A673 (cell line): ENCODE measurements at regions not wholly inside any gene's neighbourhood (a gene's known extent, or its start where the extent isn't known, plus 50 kb on each side); places are given as distances from the start of the nearest gene placed in this dataset.

Source experiments
- BruUV-seq: library from RNA; stranded (reverse); fragments of 400-500 nt; replicated peaks from 2 replicates; lab custom pipeline; 2021; lab: Mats Ljungman, UMichigan
- CTCF ChIA-PET: fragments of 300-600 bp; sonication (Branson Sonifier 250); formaldehyde crosslinking; loops from one replicate; lab custom pipeline; 2022; ENCODE audit warnings: antibody characterized with exemption; lab: Charles Lee
- POLR2A ChIA-PET: fragments of 300-600 bp; sonication (Branson Sonifier 250); formaldehyde crosslinking; loops from one replicate; lab custom pipeline; 2022; ENCODE audit warnings: antibody characterized with exemption; ENCODE audit not compliant: low non-redundant PET; lab: Charles Lee
- DNase-seq: peaks from one replicate; pipeline ENCODE4 v3.0.0-alpha.2; 2015; ENCODE audit warnings: low spot score
- H3K27ac ChIP-seq: fragments of 200-600 bp; sonication (generic); 2 replicates; pipeline ENCODE4 v1.5.1; 2016; ENCODE audit warnings: mixed run types, low read depth, mild to moderate bottlenecking, mixed read lengths, antibody characterized with exemption, low read length; ENCODE audit not compliant: poor library complexity, severe bottlenecking
- H3K27me3 ChIP-seq: fragments of 200-600 bp; sonication (generic); replicated peaks from 2 replicates; pipeline ENCODE4 v1.6.1; 2017; ENCODE audit warnings: mixed run types, low read depth, mild to moderate bottlenecking, mixed read lengths, antibody characterized with exemption, low read length; ENCODE audit not compliant: insufficient read depth, poor library complexity
- H3K36me3 ChIP-seq: fragments of 200-600 bp; sonication (generic); 2 replicates; pipeline ENCODE4 v1.6.1; 2016; ENCODE audit warnings: mixed run types, mild to moderate bottlenecking, mixed read lengths, antibody characterized with exemption, low read length; ENCODE audit not compliant: insufficient read depth, poor library complexity, severe bottlenecking
- H3K4me1 ChIP-seq: fragments of 200-600 bp; sonication (generic); 2 replicates; pipeline ENCODE4 v1.6.1; 2017; ENCODE audit warnings: mixed run types, mild to moderate bottlenecking, mixed read lengths, antibody characterized with exemption, low read length; ENCODE audit not compliant: insufficient read depth, poor library complexity, severe bottlenecking
- H3K4me3 ChIP-seq: fragments of 200-600 bp; sonication (generic); 2 replicates; pipeline ENCODE4 v1.5.1; 2016; ENCODE audit warnings: low read depth, mixed run types, mild to moderate bottlenecking, mixed read lengths, low read length; ENCODE audit not compliant: poor library complexity, severe bottlenecking
- H3K9me3 ChIP-seq: fragments of 200-600 bp; sonication (generic); 2 replicates; pipeline ENCODE4 v1.6.1; 2016; ENCODE audit warnings: mixed run types, low read depth, mild to moderate bottlenecking, mixed read lengths, antibody characterized with exemption, low read length; ENCODE audit not compliant: poor library complexity, severe bottlenecking
- CTCF ChIP-seq: fragments of 300-800, 200-600 bp; sonication (generic); conservative IDR thresholded peaks from 2 replicates; pipeline ENCODE4 v1.5.1; 2017; ENCODE audit warnings: low read depth, mild to moderate bottlenecking, antibody characterized with exemption, low read length, moderate library complexity, mixed read lengths
- EZH2 ChIP-seq: fragments of 200-600 bp; sonication (generic); IDR thresholded peaks from 2 replicates; pipeline ENCODE4 v1.6.1; 2017; ENCODE audit warnings: borderline replicate concordance, low read depth, mild to moderate bottlenecking, mixed read lengths, antibody characterized with exemption, low read length; ENCODE audit not compliant: poor library complexity, severe bottlenecking
- intact Hi-C: fragments of 100-400 bp; cut with micrococcal nuclease; formaldehyde crosslinking; loops from one replicate; pipeline ENCODE4 v1.10.0; 2022; ENCODE audit not compliant: unreplicated experiment

- TF ChIP-seq CTCF = no peak
- TF ChIP-seq EZH2 = no peak
- Histone ChIP-seq H3K27ac (no peak overlapping the region), H3K27me3 (no peaks in the 10 kb centered on the region), H3K9me3 (no peaks in the 10 kb centered on the region), H3K4me1 (no peaks in the 10 kb centered on the region), H3K36me3 (no peaks in the 10 kb centered on the region), H3K4me3 (no peak overlapping the region)
- intact Hi-C loops = no loop called here
- no peak for DNase-seq
- ChIA-PET CTCF (no interaction called here), POLR2A (no interaction called here)
- BruUV-seq = no TSS peak
Measured at GRCh38 chr18:67123901-67124300, 392.6 kb downstream of the DSEL start.

GRCh38 chr18:67117804-67118203, 398.7 kb downstream of the DSEL start:
- CTCF ChIA-PET = no interaction called here
- no peak for DNase-seq
- Histone ChIP-seq H3K4me3 (no peak overlapping the region), H3K27me3 (no peaks in the 10 kb centered on the region), H3K9me3 (no peaks in the 10 kb centered on the region), H3K27ac (no peak overlapping the region), H3K36me3 (no peaks in the 10 kb centered on the region), H3K4me1 (no peaks in the 10 kb centered on the region)
- TF ChIP-seq EZH2 (no peak), CTCF (no peak)
- POLR2A ChIA-PET = no interaction called here
- intact Hi-C loops = no loop called here
- BruUV-seq = no TSS peak

GRCh38 chr18:67109535-67109934, 407.0 kb downstream of the DSEL start:
- CTCF ChIA-PET = interaction anchor here (0.7 kb wide), 1 partner anchor 92 kb away, joined by 5 read pairs; no protein-coding TSS in a partner anchor
- no peaks in the 10 kb centered on the region for H3K36me3 ChIP-seq
- POLR2A ChIA-PET = no interaction called here
- no peaks in the 10 kb centered on the region for H3K4me1 ChIP-seq
- H3K27ac ChIP-seq = no peak overlapping the region
- no peaks in the 10 kb centered on the region for H3K9me3 ChIP-seq
- no peaks in the 10 kb centered on the region for H3K27me3 ChIP-seq
- no peak for DNase-seq
- TF ChIP-seq CTCF = no peak
- no peak for TF ChIP-seq EZH2
- intact Hi-C loops = loop anchor here (10.0 kb wide), 1 partner anchor 1565 kb away; no protein-coding TSS in a partner anchor
- BruUV-seq = no TSS peak
- H3K4me3 ChIP-seq = no peak overlapping the region
